GM12892 (cell line): ENCODE measurements at regions not wholly inside any gene's neighbourhood (a gene's known extent, or its start where the extent isn't known, plus 50 kb on each side); places are given as distances from the start of the nearest gene placed in this dataset.
"Not testable (repeated sequence)": the region's sequence is repeated elsewhere in the genome, so short reads cannot be mapped to it uniquely, and the experiment has no call there.

Source experiments
- POLR2A ChIP-seq: IDR thresholded peaks from 2 replicates; pipeline ENCODE4 v1.6.1; 2011; ENCODE audit warnings: low read depth, low read length, control low read depth
- POLR2AphosphoS5 ChIP-seq: IDR thresholded peaks from 2 replicates; pipeline ENCODE4 v1.6.1; 2011; ENCODE audit warnings: low read depth, low read length, control low read depth
- TAF1 ChIP-seq: IDR thresholded peaks from 2 replicates; pipeline ENCODE4 v1.6.1; 2011; ENCODE audit warnings: low read depth, mild to moderate bottlenecking, control low read depth, low read length, borderline replicate concordance

GRCh38 chr17:30669217-30669649 is 155.3 kb downstream of the CRLF3 start:
- not testable (repeated sequence) for TF ChIP-seq TAF1, POLR2AphosphoS5, POLR2A
